ENCODE measurements at regions not wholly inside any gene's neighbourhood (a gene's known extent, or its start where the extent isn't known, plus 50 kb on each side); places are given as distances from the start of the nearest gene placed in this dataset.

- no peak for TF ChIP-seq CTCF (IDR thresholded peaks at IDR 0.05; ENCODE audit: extremely low read depth, missing control alignments)
- DNase-seq (ENCODE audit: low spot score), result no peak
These were observed 496.1 kb upstream of the CCDC54 start for GRCh38 chr3:106881186-106881585.

GRCh38 chr3:106882297-106882696 is 494.9 kb upstream of the CCDC54 start:
- no peak for DNase-seq (ENCODE audit: low spot score)

GRCh38 chr3:106906074-106906473 is 471.2 kb upstream of the CCDC54 start:
- no peak for DNase-seq (ENCODE audit: low spot score)
- no peak for TF ChIP-seq CTCF (IDR thresholded peaks at IDR 0.05; ENCODE audit: extremely low read depth, missing control alignments)

More at GRCh38 chr3:106882297-106882696, 494.9 kb upstream of the CCDC54 start:
- TF ChIP-seq CTCF (IDR thresholded peaks at IDR 0.05; ENCODE audit: extremely low read depth, missing control alignments), result no peak

- no peak for TF ChIP-seq CTCF (IDR thresholded peaks at IDR 0.05; ENCODE audit: extremely low read depth, missing control alignments)
- DNase-seq (ENCODE audit: low spot score), result no peak
These were observed 468.9 kb upstream of the CCDC54 start for GRCh38 chr3:106908181-106908938.

GRCh38 chr3:106913111-106913698 is 464.0 kb upstream of the CCDC54 start:
- DNase-seq (ENCODE audit: low spot score), result no peak
- TF ChIP-seq CTCF (IDR thresholded peaks at IDR 0.05; ENCODE audit: extremely low read depth, missing control alignments), result no peak

- TF ChIP-seq CTCF (IDR thresholded peaks at IDR 0.05; ENCODE audit: extremely low read depth, missing control alignments), result no peak
- DNase-seq (ENCODE audit: low spot score), result no peak
These were observed 463.3 kb upstream of the CCDC54 start for GRCh38 chr3:106913966-106914365.

GRCh38 chr3:106920609-106921008 is 456.6 kb upstream of the CCDC54 start:
- TF ChIP-seq CTCF (IDR thresholded peaks at IDR 0.05; ENCODE audit: extremely low read depth, missing control alignments), result no peak
- DNase-seq (ENCODE audit: low spot score), result no peak

Measured in GM20000 (cell line).